ENCODE measurements at regions not wholly inside any gene's neighbourhood (a gene's known extent, or its start where the extent isn't known, plus 50 kb on each side); places are given as distances from the start of the nearest gene placed in this dataset.

GRCh38 chr1:55879346-55879745 is 664.2 kb upstream of the USP24 start:
- no peak for TF ChIP-seq EP300 (IDR thresholded peaks at IDR 0.05; ENCODE audit: low read depth)
- no peak for TF ChIP-seq CTCF (IDR thresholded peaks at IDR 0.05)
- TF ChIP-seq POLR2AphosphoS5 (IDR thresholded peaks at IDR 0.05): no peak
- TF ChIP-seq POLR2A (IDR thresholded peaks at IDR 0.05): no peak
- 92 to 93% methylated on average over 2 to 11 of the region's 11 CpGs for WGBS, 2 donors (ENCODE audit: low coverage in 1 of 2)
- Histone ChIP-seq H3K27me3 (no peaks in the 10 kb centered on the region), H3K4me3 (no peak overlapping the region), H3K36me3 (no peaks in the 10 kb centered on the region), H3K9me3 (no peaks in the 10 kb centered on the region), H3K4me1 (peaks cover 0 to 4% (median 0%) of the 10 kb centered on the region in 4 donors), H3K27ac (no peak overlapping the region)
- intact Hi-C loops (cut with DNase I; ENCODE audit: low total_unique reads): no loop called here
- no peak for DNase-seq
- in situ Hi-C loops (cut with MboI; ENCODE audit: low pct_ligation_motif_present in 1 of 4, low pct_unique_long_range_greater_than_20kb in 1 of 4, low sequenced_read_pairs in 3 of 4): no loop called here

- H3K4me1 ChIP-seq: peaks cover 0 to 4% (median 0%) of the 10 kb centered on the region in 4 donors
- no peak overlapping the region for H3K4me3 ChIP-seq
- in situ Hi-C loops (cut with MboI; ENCODE audit: low pct_ligation_motif_present in 1 of 4, low pct_unique_long_range_greater_than_20kb in 1 of 4, low sequenced_read_pairs in 3 of 4) (no loop called here), intact Hi-C loops (cut with DNase I; ENCODE audit: low total_unique reads) (no loop called here)
- no peaks in the 10 kb centered on the region for H3K36me3 ChIP-seq
- TF ChIP-seq POLR2A (IDR thresholded peaks at IDR 0.05) (no peak), CTCF (IDR thresholded peaks at IDR 0.05) (no peak), POLR2AphosphoS5 (IDR thresholded peaks at IDR 0.05) (no peak), EP300 (IDR thresholded peaks at IDR 0.05; ENCODE audit: low read depth) (no peak)
- DNase-seq: no peak
- no peaks in the 10 kb centered on the region for H3K27me3 ChIP-seq
- H3K27ac ChIP-seq: no peak overlapping the region
- H3K9me3 ChIP-seq: no peaks in the 10 kb centered on the region
- WGBS, 2 donors (ENCODE audit: low coverage in 1 of 2): 47 to 56% methylated on average over 6 of the region's 6 CpGs
Measured at GRCh38 chr1:55877437-55878232, 662.5 kb upstream of the USP24 start.

GRCh38 chr1:55876276-55877060 is 661.3 kb upstream of the USP24 start:
- H3K27ac ChIP-seq: no peak overlapping the region
- peaks cover 0 to 4% (median 0%) of the 10 kb centered on the region in 4 donors for H3K4me1 ChIP-seq
- no peaks in the 10 kb centered on the region for H3K27me3 ChIP-seq
- no peak overlapping the region for H3K4me3 ChIP-seq
- 80 to 96% methylated on average over 1 of the region's 1 CpG for WGBS, 2 donors (ENCODE audit: low coverage in 1 of 2)
- in situ Hi-C loops (cut with MboI; ENCODE audit: low pct_ligation_motif_present in 1 of 4, low pct_unique_long_range_greater_than_20kb in 1 of 4, low sequenced_read_pairs in 3 of 4) (no loop called here), intact Hi-C loops (cut with DNase I; ENCODE audit: low total_unique reads) (no loop called here)
- H3K36me3 ChIP-seq: no peaks in the 10 kb centered on the region
- no peaks in the 10 kb centered on the region for H3K9me3 ChIP-seq
- TF ChIP-seq EP300 (IDR thresholded peaks at IDR 0.05; ENCODE audit: low read depth) (no peak), POLR2AphosphoS5 (IDR thresholded peaks at IDR 0.05) (no peak), CTCF (IDR thresholded peaks at IDR 0.05) (no peak), POLR2A (IDR thresholded peaks at IDR 0.05) (no peak)
- DNase-seq: no peak

- intact Hi-C loops (cut with DNase I; ENCODE audit: low total_unique reads): no loop called here
- Histone ChIP-seq H3K4me3 (no peak overlapping the region), H3K27ac (no peak overlapping the region), H3K9me3 (no peaks in the 10 kb centered on the region), H3K4me1 (no peaks in the 10 kb centered on the region), H3K27me3 (no peaks in the 10 kb centered on the region), H3K36me3 (no peaks in the 10 kb centered on the region)
- no peak for DNase-seq
- TF ChIP-seq CTCF (IDR thresholded peaks at IDR 0.05): no peak
- TF ChIP-seq POLR2A (IDR thresholded peaks at IDR 0.05): no peak
- no peak for TF ChIP-seq EP300 (IDR thresholded peaks at IDR 0.05; ENCODE audit: low read depth)
- no peak for TF ChIP-seq POLR2AphosphoS5 (IDR thresholded peaks at IDR 0.05)
- in situ Hi-C loops (cut with MboI; ENCODE audit: low pct_ligation_motif_present in 1 of 4, low pct_unique_long_range_greater_than_20kb in 1 of 4, low sequenced_read_pairs in 3 of 4): no loop called here
Measured at GRCh38 chr1:55870106-55870505, 654.9 kb upstream of the USP24 start.
